HG03175 (cell line): ENCODE measurements at regions not wholly inside any gene's neighbourhood (a gene's known extent, or its start where the extent isn't known, plus 50 kb on each side); places are given as distances from the start of the nearest gene placed in this dataset.
"Not testable (repeated sequence)": the region's sequence is repeated elsewhere in the genome, so short reads cannot be mapped to it uniquely, and the experiment has no call there.

Experiments
- ATAC-seq: cut with Tn5 transposase; IDR thresholded peaks from one replicate; pipeline ENCODE4 v1.9.1; 2021; ENCODE audit warnings: mild to moderate bottlenecking, moderate library complexity; ENCODE audit not compliant: unreplicated experiment

DNA sequence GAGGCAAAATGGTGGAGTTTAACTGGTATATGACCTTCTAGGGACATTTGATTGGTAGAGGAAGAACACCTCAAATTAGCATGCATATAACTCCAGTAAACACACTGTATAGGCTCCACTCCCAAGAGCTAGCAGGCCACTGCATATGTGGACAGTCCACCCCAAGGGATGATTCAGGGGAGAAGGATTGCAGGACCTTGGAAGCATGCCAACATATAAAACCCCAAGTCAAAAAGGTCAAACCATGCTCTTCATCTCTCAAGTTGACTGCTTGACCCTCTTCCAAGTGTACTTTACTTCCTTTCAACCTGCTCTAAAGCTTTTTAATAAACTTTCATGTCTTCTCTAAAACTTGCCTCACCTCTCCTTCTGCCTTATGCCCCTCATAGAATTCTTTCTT, 459.9 kb upstream of the CCDC179 start:
- no peak for ATAC-seq

DNA sequence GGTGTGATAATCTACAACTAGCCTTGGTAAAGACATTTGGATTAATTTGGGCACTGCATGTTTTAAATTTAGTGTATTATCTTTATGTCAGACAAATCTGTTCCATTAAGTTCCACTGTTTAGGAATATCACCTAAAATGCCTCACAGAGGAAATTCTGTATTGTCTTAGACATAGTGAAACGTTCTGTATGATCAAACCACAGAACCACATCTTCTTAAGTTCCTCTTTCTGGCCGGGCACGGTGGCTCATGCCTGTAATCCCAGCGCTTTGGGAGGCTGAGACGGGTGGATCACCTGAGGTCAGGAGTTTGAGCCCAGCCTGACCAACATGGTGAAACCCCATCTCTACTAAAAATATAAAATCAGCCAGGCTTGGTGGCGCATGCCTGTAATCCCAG, 475.3 kb upstream of the CCDC179 start:
- ATAC-seq: not testable (repeated sequence)

DNA sequence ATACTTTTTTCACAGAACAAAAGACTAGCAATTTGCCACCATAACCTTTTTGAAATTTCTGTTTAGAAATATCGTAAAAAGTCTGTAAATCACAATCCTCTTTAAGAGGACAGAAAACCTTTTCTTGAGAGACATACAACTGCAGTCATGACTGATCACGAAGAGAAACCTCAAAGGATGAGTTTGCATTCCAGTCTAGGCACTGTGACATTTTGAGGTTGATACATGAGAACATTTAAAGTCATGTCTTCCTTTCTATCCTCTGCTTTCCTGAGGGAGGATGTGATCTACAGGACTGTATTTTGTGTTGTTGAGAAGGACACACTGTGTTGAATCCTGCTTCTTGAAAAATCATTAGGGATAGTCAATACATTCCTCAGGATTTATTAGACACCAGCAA, 476.7 kb upstream of the CCDC179 start:
- ATAC-seq: no peak

DNA sequence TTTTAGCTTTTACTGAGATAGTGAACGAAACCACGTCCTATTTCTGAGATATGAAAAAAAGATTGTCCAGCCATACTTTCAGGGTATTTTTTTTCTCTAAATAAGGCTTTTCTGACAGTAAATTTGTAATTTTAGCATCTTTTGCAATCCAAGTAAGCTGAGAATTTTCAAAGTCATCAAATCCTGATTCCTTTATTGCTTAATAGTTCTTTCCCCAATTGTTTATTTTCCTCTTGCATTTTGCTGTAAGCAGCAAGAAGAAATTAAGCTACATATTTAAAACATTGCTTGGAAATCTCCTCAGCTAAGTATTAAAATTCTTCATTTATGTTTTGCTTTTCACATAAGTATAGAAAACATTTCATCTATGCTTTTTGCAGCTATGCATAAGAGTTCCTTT, 493.3 kb upstream of the CCDC179 start:
- ATAC-seq: no peak

DNA sequence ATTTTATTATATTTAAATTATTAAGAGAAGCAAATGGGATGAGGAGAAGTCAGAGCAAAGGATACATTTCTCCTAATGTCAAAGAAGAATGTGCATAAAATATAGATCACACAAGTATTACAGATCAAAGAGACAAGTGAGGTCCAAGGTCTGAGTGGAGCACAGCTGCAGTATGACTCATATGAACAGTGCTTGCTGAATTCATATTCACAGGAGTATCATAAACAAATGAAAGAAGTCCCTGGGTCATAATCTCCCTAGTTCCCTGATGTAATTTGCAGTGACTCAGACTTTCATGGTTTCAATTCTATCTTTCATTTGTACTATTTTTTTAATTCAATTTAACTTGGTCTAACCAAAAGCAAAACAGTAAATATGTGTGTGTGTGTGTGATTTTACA, 499.0 kb upstream of the CCDC179 start:
- no peak for ATAC-seq

DNA sequence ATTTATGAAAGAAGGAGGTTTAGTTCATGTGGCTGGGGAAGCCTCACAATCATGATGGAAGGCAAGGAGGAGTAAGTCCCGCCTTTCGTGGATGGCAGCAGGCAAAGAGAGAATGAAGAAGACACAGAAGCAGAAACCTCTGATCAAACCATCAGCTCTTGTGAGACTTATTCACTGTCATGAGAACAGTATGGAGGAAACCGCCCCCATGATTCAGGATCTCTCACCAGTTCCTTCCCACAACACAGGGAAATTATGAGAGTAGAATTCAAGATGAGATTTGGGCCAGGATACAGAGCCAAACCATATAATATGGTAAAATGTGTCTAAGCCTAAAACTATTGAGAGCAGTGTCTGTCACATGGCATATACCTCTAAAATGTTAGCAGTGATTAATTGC, 503.8 kb upstream of the CCDC179 start:
- no peak for ATAC-seq

DNA sequence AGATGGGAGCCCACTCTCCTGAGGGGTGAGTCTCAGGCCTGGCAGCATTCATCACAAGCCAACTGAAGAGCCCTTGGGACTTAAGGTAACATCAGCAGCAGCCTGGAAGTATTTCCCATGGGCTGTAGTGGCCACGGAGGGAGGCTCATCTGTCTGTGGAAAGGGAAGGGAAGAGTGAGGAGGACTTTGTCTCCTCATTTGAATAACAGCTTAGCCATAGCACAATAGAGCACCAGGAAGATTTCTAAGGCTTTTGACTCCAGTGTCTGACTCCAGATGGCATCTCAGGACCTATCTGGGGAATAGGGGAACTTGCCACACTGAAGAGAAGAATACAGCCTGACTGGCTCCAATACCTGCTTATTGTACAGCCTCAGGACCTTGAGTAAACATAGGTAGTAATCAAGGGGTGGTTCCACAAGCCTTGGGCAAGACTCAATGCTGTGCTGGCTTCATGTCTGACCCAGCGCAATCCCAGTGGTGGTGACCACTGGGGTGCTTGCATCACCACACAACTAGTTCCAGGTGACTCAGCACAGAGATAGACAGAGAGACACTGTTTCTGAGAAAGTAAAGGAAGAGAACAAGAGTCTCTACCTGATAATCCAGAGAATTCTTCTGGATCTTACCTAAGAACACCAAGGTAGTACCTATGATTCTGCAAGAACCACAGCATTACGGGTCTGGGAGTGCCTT, 510.5 kb upstream of the CCDC179 start:
- ATAC-seq: no peak

DNA sequence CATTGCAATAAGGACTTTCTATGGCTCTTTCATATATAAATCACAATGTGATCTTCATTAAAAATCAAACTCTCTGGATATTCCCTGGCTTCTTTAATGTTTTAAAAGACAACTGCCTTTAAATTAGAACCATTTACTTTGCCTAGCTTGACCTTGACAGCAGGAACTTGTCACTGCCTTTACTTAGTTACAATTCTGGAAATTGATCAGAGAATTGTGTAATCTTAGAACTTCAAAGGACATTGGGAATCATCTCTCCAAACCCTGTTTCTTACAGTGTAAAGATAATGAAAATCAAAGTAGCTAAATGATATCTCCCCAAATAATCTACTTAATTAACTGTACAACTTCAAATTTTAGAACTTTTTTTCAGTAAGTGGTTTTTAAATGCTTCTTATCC, 517.6 kb upstream of the CCDC179 start:
- ATAC-seq: no peak

DNA sequence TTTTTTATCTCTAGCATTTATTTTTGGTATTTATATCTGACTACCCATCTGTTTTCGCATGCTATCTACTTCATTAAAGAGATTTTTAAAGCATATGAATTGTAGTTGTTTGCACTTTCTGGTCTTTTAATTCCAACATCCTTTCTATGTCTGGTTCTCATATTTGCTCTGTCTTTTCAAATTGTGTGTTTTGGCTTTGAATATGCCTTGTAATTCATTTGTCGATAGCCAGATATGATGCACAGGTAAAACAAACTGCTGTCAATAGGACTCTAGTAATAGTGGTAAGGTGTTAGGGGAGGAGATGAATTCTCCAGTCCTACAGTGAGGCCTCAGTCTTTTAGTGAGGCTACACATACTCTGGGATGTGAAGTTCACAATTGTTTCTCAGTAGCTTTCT, 530.8 kb upstream of the CCDC179 start:
- ATAC-seq: no peak

DNA sequence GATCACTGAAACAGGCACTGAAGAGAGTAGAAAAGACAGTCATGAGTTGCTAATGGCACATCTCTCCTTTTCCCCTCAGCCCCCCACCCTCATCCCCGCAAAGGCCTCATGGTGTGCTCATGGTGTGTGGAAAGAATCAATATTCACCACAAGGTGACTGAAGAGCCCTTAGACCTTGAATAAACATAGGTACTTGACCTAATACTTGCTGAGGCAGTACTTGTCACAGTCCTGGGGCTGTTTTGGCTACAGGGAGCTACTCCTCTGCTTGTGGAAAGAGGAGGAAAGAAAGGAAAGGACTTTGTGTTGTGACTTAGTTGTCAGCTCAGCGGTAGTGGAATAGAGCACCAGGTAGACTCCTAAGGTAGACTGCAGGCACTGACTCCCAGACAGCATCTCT, 537.8 kb upstream of the CCDC179 start:
- ATAC-seq: no peak

DNA sequence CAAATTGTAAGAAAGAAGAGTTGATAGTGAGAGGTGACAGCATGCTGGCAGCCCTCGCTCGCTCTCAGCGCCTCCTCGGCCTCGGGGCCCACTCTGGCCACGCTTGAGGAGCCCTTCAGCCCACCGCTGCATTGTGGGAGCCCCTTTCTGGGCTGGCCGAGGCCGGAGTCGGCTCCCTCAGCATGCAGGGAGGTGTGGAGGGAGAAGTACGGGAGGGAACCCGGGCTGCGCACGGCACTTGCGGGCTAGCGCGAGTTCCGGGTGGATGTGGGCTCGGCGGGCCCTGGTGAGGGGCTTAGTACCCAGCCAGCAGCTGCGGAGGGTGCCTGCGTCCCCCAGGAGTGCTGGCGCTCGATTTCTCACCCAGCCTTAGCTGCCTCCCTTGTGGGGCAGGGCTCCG, 539.7 kb upstream of the CCDC179 start:
- ATAC-seq: no peak

DNA sequence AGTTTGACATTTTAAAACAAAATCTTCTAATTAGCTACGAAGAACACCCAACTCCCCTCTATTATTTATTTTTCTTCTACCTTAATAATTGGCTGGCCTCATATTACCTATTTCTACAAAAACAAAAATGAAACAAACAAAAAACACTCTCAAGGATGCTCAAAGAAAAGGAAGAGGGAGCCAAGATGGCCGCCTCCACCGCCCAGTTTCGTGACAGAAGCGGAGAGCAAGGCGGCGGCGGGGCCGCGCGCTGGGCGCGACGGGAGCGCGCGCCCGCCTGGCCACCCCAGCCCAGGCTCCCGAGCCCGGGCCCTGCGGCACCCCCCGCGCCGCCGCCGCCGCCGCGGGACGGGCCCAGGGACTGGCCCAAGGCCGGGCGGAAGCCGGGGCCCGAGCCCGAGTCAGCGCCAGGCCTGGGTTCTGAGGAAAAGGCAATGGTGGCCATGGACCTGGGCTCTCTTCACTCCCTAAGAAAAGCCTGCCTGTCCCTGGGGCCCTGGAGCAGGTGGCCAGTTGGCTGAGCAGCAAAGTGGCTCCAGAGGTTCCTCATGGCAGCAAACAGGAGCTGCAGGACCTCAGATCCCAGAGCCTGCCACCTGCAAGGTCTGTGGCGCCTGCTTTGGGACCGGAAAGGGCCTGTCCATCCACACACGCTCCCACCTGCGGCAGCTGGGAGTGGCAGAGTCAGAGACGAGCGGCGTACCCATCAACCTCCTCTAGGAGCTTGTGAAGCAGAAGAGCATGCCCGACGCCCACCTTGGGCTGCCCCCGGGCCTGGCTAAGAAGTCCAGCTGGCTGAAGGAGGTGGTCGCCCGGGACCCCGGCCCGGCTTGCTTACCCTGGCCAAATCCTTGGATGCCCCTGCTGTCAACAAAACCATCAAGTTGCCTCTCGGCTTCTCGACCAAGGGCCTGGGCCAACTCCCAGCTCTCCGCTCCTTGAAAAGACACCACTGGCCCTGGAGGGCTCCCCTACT, 543.2 kb upstream of the CCDC179 start:
- no peak for ATAC-seq

DNA sequence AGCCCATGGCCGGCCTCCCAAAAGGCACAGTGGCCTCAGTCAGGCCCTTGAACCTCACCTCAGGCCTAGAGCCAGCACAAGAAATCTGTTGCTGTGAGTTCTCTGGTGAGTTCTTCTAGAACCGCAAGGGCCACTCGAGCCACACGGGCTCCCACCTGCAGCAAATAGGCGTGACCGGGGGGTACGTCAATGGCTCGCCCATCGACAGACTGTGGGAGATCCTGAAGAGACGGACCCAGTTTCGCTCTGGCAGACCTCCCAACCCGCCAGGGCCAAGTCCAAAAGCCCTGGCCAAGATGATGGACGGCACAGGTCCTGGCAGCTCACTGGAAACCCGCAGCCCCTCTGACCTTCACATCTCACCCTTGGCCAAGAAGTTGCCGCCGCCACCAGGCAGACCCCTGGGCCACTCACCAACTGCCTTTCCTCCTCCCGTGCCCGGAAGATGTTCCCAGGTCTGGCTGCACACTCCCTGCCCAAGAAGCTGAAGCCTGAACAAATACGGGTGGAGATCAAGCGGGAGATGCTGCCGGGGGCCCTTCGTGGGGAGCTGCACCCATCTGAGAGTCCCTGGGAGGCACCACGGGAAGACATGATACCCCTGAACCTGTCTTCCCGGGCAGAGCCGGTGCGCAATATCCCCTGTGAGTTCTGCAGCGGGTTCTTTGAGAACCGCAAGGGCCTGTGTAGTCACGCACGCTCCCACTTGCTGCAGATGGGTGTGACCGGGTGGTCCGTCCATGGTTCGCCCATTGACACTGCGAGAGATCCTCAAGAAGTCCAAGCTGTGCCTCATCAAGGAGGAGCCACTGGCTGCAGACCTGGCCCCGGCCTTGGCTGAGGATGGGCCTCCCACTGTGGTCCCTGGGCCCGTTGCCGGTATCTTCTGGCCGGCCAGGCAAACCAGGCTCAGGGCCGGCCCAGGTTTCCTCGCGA, 544.2 kb upstream of the CCDC179 start:
- no peak for ATAC-seq

DNA sequence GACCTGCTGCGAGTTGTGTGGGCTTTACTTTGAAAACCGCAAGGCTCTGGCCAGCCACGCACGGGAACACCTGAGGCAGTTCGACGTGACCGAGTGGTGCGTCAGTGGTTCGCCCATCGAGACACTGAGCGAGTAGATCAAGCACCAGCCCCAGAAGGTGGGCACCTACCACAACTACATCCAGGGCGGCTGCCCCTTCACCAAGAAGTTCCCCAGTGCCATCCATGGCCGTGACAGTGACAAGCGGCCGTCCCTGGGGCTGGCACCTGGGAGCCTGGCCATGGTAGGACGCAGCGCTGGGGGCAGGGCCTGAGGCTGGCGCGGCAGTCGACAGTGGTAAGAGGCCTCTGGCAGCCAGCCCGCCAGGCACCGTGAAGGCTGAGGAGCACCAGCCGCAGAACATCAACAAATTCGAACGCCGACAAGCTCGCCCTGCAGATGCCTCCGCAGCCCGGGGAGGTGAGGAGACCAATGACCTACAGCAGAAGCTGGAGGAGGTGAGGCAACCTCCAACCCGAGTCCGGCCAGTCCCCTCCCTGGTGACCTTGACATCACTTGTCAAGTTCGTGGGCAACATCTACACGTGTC, 545.2 kb upstream of the CCDC179 start:
- ATAC-seq: no peak

DNA sequence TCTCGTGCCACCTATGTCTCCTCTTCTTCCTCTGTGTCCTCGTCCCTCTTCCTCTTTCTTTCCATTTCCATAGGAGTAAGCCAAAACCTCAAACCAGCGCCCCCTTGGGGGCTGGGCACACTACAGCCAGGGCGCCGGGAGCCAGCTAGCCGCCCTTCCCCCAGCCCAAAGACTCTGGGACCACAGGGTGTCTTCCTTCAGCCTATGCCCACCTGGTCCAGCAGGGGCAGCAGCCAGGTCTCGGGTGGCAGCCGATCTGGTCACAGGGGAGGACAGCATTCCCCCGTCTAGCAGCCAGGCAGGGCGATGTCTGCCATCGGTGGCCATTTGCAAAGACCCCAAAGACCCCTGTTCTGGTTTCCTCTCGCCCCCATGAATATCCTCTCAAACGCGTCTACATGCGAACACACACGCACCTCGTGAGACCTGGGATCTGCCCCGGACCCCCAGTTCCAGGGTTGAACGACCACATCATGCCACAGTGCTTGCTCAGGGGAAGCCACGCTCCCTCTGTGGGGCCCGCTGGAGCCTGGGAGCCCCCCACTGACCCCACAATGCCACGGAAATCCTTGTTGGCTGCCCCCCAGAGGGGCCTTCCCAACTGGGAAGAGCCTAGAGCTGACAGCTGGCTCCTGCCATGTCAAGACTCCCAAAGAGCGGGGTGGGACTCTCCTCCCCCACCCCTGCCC, 546.0 kb upstream of the CCDC179 start:
- ATAC-seq: no peak

DNA sequence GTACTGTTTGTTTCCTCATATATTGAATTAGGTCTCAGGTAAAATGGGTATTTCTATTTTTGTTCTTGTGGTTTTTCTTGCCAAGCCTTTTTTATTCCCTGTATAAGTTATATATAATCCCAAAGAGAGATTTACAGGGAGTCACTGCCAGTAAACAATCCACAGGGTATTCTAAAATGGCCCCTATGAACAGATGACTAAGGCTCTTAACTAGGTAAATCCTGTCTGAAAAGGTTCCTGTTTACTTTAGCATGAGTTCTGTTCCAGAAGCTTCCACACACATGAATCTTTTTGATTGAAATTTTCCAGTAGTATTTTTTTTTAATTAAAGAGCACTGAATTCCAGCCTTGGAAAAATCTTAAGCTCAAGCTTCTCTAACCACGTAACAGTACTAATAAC, 552.8 kb upstream of the CCDC179 start:
- no peak for ATAC-seq

DNA sequence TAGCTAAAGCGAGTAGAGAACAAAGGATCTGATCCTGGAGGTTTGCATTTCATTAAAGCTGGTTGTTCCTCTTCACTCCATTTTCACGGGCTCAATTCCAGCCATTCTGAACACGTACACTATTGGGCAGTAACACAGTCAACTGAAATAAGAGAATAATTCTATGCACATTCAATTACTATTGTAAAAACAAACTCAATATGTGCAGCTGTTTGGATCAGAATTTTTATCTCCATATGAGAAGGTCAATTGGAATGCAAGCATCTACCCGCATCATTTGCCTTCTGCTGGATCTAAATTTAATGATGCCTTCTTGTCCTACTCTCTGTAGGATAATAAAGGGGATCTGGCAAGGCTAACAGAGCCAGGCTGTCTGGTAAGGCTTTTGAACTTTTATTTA, 562.8 kb upstream of the CCDC179 start:
- no peak for ATAC-seq

DNA sequence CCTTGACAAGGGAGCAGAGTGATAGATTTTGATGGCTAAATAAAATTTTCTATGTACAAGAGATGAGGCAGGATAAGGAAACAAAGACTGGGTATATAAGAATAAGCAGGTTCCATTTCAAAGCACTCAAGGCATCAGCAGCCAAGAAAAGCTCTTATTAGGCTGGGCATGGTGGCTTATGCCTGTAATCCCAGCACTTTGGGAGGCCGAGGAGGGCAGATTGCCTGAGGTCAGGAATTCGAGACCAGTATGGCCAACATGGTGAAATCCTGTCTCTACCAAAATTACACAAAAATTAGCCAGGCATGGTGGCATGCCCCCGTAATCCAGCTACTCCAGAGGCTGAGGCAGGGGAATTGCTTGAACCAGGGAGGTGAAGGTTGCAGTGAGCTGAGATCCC, 563.4 kb upstream of the CCDC179 start:
- ATAC-seq: no peak

DNA sequence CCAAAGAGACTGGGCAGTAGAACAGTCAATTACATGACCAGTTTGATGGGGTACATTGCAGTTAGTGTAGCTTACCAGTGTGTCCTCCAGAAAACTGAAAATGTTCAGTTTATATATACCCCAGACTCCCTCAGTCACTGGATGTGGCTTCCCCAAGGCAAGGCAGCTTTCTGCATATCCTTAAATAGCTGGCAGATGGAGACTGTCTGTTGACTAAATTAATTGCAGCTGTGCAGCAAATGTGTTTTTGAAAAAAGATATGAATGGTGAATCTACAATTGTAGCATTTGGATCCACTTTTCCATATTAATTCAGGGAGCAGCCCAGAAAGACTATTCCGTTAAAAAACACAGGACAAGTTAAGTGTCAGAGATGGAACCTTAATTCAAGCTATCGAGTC, 565.1 kb upstream of the CCDC179 start:
- ATAC-seq: no peak

DNA sequence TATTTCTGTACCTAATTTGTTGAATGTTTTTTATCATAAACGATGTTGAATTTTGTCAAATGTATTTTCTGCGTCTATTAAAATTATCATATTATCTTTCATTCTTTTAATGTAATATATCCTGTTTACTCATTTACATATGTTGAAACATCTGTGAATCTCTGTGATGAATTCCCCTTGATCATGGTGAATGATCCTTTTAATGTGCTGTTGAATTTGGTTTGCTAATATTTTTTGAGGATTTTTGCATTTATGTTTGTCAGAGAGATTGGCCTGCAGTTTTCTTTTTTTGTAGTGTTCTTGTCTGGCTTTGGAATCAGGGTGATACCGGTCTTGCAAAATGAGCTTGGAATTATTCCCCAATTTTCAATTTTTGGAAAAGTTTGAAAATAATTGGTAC, 569.3 kb upstream of the CCDC179 start:
- ATAC-seq: no peak
